ENCODE measurements at regions not wholly inside any gene's neighbourhood (a gene's known extent, or its start where the extent isn't known, plus 50 kb on each side); places are given as distances from the start of the nearest gene placed in this dataset.
A peak's percentile ranks its signal among the peaks of the same experiment; 100 is the strongest.

DNA sequence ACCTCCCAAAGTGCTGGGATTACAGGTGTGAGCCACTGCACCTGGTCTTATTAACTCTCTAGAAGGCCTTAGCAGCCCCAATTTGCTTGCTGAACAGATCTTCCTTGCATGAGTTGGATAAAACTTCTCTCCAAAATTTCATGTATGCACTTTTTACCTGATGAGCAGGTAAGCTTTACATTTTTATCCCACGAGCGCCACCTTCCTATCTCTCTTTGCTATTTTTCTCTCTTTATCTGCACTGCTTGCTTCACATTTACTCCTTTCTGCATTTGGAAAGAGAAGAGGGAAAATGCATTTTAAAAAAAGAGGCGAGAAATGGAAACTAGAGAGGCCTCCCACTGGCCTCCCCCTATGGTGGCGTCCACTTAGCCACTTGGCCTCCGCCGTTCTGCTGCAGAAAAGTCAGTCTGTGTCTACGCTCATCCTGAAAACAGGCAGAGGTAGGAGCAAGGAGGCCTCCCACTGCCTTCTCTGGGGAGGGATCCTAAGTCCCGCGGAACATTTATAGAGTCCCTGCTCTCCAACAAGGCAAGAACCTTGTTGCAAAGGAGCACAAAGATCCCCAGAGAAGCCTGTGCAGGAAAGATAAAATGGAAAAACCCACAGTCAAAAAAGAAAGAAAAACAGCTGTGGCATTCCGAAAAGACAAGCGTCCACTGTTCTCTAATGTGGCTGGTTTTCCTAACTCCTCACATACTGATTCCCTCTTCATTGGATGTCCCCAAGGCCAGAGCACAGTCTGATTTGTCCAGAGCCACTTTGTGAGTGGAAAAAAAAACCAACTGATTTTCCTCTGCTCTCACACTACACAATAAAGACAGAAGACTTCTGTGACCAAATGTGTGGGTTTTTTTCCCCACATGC, 62.2 kb upstream of the INCENP start:
- TF ChIP-seq, protein P1, sequence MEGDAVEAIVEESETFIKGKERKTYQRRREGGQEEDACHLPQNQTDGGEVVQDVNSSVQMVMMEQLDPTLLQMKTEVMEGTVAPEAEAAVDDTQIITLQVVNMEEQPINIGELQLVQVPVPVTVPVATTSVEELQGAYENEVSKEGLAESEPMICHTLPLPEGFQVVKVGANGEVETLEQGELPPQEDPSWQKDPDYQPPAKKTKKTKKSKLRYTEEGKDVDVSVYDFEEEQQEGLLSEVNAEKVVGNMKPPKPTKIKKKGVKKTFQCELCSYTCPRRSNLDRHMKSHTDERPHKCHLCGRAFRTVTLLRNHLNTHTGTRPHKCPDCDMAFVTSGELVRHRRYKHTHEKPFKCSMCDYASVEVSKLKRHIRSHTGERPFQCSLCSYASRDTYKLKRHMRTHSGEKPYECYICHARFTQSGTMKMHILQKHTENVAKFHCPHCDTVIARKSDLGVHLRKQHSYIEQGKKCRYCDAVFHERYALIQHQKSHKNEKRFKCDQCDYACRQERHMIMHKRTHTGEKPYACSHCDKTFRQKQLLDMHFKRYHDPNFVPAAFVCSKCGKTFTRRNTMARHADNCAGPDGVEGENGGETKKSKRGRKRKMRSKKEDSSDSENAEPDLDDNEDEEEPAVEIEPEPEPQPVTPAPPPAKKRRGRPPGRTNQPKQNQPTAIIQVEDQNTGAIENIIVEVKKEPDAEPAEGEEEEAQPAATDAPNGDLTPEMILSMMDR (IDR thresholded peaks at IDR 0.05) = peak in 1 of 2 donors; percentile 5
- no peak for TF ChIP-seq EP300 (IDR thresholded peaks at IDR 0.05)
